Kidney tubule cell (primary cell): ENCODE measurements at regions not wholly inside any gene's neighbourhood (a gene's known extent, or its start where the extent isn't known, plus 50 kb on each side); places are given as distances from the start of the nearest gene placed in this dataset.
A peak's percentile ranks its signal among the peaks of the same experiment; 100 is the strongest.
"Not testable (repeated sequence)": the region's sequence is repeated elsewhere in the genome, so short reads cannot be mapped to it uniquely, and the experiment has no call there.

Source experiments
- DNase-seq: peaks from one replicate; pipeline ENCODE4 v3.0.0-alpha.2; 2018; ENCODE audit warnings: low spot score

GRCh38 chr6:44037276-44037675, 90.0 kb downstream of the MRPL14 start:
- not testable (repeated sequence) for DNase-seq

GRCh38 chr6:44036699-44037101, 90.6 kb downstream of the MRPL14 start:
- no peak for DNase-seq

GRCh38 chr6:44036196-44036595, 91.1 kb downstream of the MRPL14 start:
- DNase-seq = peak; percentile 42

GRCh38 chr6:44035621-44036020, 91.6 kb downstream of the MRPL14 start:
- no peak for DNase-seq

- DNase-seq = peak; percentile 86
Measured at GRCh38 chr6:44034931-44035345, 92.3 kb downstream of the MRPL14 start.

GRCh38 chr6:44034391-44034861, 92.8 kb downstream of the MRPL14 start:
- DNase-seq = peak; percentile 91

- no peak for DNase-seq
Measured at GRCh38 chr6:44030812-44031454, 96.3 kb downstream of the MRPL14 start.

GRCh38 chr6:44029444-44030185, 97.6 kb downstream of the MRPL14 start:
- no peak for DNase-seq

- DNase-seq = no peak
Measured at GRCh38 chr6:44028789-44029310, 98.4 kb downstream of the MRPL14 start.

- peak; percentile 48 for DNase-seq
Measured at GRCh38 chr6:44025226-44025625, 102.0 kb downstream of the MRPL14 start.

- DNase-seq = peak; percentile 52
Measured at GRCh38 chr6:44024574-44025219, 102.6 kb downstream of the MRPL14 start.

GRCh38 chr6:44023586-44024454, 103.4 kb downstream of the MRPL14 start:
- no peak for DNase-seq

- no peak for DNase-seq
Measured at GRCh38 chr6:44022671-44023352, 104.4 kb downstream of the MRPL14 start.

GRCh38 chr6:44022296-44022661, 105.0 kb downstream of the MRPL14 start:
- peak; percentile 53 for DNase-seq

- DNase-seq = no peak
Measured at GRCh38 chr6:44021589-44022295, 105.5 kb downstream of the MRPL14 start.

GRCh38 chr6:44020664-44021425, 106.4 kb downstream of the MRPL14 start:
- no peak for DNase-seq

GRCh38 chr6:44020148-44020547, 107.1 kb downstream of the MRPL14 start:
- DNase-seq = no peak

GRCh38 chr6:44017307-44017706, 109.9 kb downstream of the MRPL14 start:
- not testable (repeated sequence) for DNase-seq

- DNase-seq = peak; percentile 31
Measured at GRCh38 chr6:44016131-44016870, 111.0 kb downstream of the MRPL14 start.
